Tibial nerve (tissue), 4 donors: ENCODE measurements at regions not wholly inside any gene's neighbourhood (a gene's known extent, or its start where the extent isn't known, plus 50 kb on each side); places are given as distances from the start of the nearest gene placed in this dataset.

Experiments
- EP300 ChIP-seq, 2 donors: sonication (generic); formaldehyde crosslinking; IDR thresholded peaks; one replicate each; pipeline ENCODE4 v1.6.1; 2017; ENCODE audit warnings: antibody characterized with exemption in 2 of 2, mild to moderate bottlenecking in 1 of 2
- POLR2A ChIP-seq, 2 donors: fragments of 450-650 bp; IDR thresholded peaks; one replicate each; pipeline ENCODE4 v1.6.1; 2017; ENCODE audit warnings: antibody characterized with exemption in 2 of 2, mild to moderate bottlenecking in 2 of 2, moderate library complexity in 2 of 2
- TF ChIP-seq, protein P1 (sequence below), 5 experiments: fragments of 200-600 bp in 3 of 5; fragments of 450-650 bp in 2 of 5; sonication (generic) in 3 of 5; IDR thresholded peaks; one replicate each; pipeline ENCODE4 v1.5.1; 2016 to 2019; ENCODE audit warnings: antibody characterized with exemption in 5 of 5, mild to moderate bottlenecking in 3 of 5, moderate library complexity in 2 of 5

GRCh38 chr10:71158251-71158650 is 54.1 kb upstream of the UNC5B start:
- TF ChIP-seq, protein P1, sequence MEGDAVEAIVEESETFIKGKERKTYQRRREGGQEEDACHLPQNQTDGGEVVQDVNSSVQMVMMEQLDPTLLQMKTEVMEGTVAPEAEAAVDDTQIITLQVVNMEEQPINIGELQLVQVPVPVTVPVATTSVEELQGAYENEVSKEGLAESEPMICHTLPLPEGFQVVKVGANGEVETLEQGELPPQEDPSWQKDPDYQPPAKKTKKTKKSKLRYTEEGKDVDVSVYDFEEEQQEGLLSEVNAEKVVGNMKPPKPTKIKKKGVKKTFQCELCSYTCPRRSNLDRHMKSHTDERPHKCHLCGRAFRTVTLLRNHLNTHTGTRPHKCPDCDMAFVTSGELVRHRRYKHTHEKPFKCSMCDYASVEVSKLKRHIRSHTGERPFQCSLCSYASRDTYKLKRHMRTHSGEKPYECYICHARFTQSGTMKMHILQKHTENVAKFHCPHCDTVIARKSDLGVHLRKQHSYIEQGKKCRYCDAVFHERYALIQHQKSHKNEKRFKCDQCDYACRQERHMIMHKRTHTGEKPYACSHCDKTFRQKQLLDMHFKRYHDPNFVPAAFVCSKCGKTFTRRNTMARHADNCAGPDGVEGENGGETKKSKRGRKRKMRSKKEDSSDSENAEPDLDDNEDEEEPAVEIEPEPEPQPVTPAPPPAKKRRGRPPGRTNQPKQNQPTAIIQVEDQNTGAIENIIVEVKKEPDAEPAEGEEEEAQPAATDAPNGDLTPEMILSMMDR (IDR thresholded peaks at IDR 0.05): no peak
- no peak for TF ChIP-seq POLR2A (IDR thresholded peaks at IDR 0.05)
- TF ChIP-seq EP300 (IDR thresholded peaks at IDR 0.05): no peak
